ENCODE measurements at regions not wholly inside any gene's neighbourhood (a gene's known extent, or its start where the extent isn't known, plus 50 kb on each side); places are given as distances from the start of the nearest gene placed in this dataset.
"Not testable (repeated sequence)": the region's sequence is repeated elsewhere in the genome, so short reads cannot be mapped to it uniquely, and the experiment has no call there.

- no peak overlapping the region for H3K4me3 ChIP-seq
- no peaks in the 10 kb centered on the region for H3K9me3 ChIP-seq
- H3K27ac ChIP-seq = no peak overlapping the region
- no peaks in the 10 kb centered on the region for H3K36me3 ChIP-seq
- TF ChIP-seq POLR2A (IDR thresholded peaks at IDR 0.05) = no peak
- no peak for TF ChIP-seq EP300 (IDR thresholded peaks at IDR 0.05)
- no peak for TF ChIP-seq CTCF (IDR thresholded peaks at IDR 0.05)
- no peaks in the 10 kb centered on the region for H3K4me1 ChIP-seq (ENCODE audit: insufficient read depth)
- DNase-seq = no peak
- intact Hi-C loops (cut with DNase I) = no loop called here
- WGBS, 3 donors = 93 to 96% (median 95%) methylated on average over 1 of the region's 1 CpG
- H3K27me3 ChIP-seq = no peaks in the 10 kb centered on the region
Observed at GRCh38 chr4:57740625-57741190, 630.5 kb upstream of the IGFBP7 start.

GRCh38 chr4:57736781-57737180 lies 626.6 kb upstream of the IGFBP7 start:
- intact Hi-C loops (cut with DNase I) = no loop called here
- no peaks in the 10 kb centered on the region for H3K36me3 ChIP-seq
- H3K4me3 ChIP-seq = no peak overlapping the region
- H3K27me3 ChIP-seq = no peaks in the 10 kb centered on the region
- no peaks in the 10 kb centered on the region for H3K4me1 ChIP-seq (ENCODE audit: insufficient read depth)
- no peak for TF ChIP-seq POLR2A (IDR thresholded peaks at IDR 0.05)
- no peak for TF ChIP-seq CTCF (IDR thresholded peaks at IDR 0.05)
- no peak for TF ChIP-seq EP300 (IDR thresholded peaks at IDR 0.05)
- 61 to 68% (median 64%) methylated on average over 3 of the region's 3 CpGs for WGBS, 3 donors
- H3K9me3 ChIP-seq = no peaks in the 10 kb centered on the region
- no peak for DNase-seq
- H3K27ac ChIP-seq = no peak overlapping the region

DNA sequence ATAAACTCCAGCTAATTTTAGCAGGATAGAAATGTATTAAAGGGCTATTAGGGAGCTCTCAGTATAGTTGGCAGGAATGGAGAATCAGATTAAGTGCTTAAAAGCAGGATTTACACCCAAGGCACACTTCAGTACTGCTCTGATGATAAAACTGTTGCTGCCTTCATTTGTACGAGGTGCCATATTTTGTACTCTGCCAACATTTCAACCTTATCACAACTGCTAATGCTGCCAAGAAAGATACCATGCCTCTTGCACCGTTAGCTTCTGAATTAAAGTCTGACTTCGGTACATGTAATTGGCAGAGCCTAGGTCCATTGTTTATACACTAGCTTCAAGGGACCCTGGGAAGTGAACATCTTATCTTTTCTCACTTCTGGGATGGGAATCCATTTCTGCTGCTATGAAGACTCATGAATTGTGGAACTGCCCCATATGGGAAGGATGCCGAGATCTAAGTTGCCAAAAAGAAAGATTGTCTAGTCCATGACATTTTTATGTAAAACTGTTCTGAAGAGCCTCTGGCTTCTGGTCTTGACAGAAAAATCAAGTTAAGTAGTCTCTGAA lies 624.0 kb upstream of the IGFBP7 start:
- Histone ChIP-seq H3K27ac (no peak overlapping the region), H3K27me3 (no peaks in the 10 kb centered on the region), H3K9me3 (no peaks in the 10 kb centered on the region), H3K4me3 (no peak overlapping the region), H3K4me1 (ENCODE audit: insufficient read depth) (no peaks in the 10 kb centered on the region), H3K36me3 (no peaks in the 10 kb centered on the region)
- DNase-seq = no peak
- no peak for TF ChIP-seq POLR2A (IDR thresholded peaks at IDR 0.05)
- no peak for TF ChIP-seq CTCF (IDR thresholded peaks at IDR 0.05)
- no peak for TF ChIP-seq EP300 (IDR thresholded peaks at IDR 0.05)
- intact Hi-C loops (cut with DNase I) = no loop called here
- WGBS, 3 donors = 28 to 34% (median 32%) methylated on average over 4 of the region's 4 CpGs

DNA sequence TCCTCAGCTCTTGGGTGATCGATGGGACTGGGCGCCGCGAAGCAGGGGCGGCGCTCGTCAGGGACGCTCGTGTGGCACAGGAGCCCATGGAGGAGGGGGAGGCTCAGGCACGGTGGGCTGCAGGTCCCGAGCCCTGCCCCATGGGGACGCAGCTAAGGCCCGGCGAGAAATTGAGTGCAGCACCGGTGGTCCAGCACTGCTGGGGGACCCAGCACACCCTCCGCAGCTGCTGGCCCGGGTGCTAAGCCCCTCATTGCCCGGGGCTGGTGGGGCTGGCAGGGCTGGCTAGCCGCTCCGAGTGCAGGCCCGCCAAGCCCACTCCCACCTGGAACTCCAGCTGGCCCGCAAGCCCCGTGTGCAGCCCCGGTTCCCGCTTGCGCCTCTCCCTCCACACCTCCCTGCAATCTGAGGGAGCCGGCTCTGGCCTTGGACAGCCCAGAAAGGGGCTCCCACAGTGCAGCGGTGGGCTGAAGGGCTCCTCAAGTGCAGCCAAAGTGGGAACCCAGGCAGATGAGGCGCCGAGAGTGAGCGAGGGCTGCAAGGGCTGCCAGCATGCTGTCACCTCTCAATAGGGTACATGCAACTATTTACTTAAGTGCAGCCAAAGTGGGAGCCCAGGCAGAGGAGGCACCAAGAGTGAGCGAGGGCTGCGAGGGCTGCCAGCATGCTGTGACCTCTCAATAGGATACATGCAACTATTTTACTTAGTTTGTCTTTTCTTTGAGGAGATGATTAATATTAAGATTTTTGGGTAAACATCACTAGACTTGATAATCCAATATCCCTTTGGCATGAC lies 619.8 kb upstream of the IGFBP7 start:
- H3K4me3 ChIP-seq; H3K4me1 ChIP-seq (ENCODE audit: insufficient read depth); H3K36me3 ChIP-seq; DNase-seq; H3K27ac ChIP-seq; H3K9me3 ChIP-seq; intact Hi-C loops (cut with DNase I); H3K27me3 ChIP-seq: not testable (repeated sequence)
- 82 to 89% (median 84%) methylated on average over 26 to 33 of the region's 33 CpGs for WGBS, 3 donors

DNA sequence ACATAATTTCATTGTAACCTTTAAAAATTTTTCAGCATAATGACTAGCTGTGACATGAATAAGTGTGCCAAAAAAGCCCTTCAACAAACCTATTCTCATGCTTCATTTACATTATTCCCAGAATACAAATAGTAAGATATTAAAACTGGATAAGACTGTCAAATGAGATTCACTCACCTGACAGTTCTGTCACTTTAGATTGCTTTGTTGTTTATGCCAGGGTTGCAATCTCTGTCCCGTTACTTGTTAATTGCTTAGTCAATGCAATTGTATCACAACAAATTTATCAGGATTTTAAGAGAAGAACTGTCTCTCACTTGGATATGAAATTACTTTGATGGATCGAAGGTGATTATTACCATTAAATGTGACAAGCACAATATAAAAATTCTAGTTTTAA lies 616.0 kb upstream of the IGFBP7 start:
- H3K4me1 ChIP-seq (ENCODE audit: insufficient read depth) = no peaks in the 10 kb centered on the region
- H3K9me3 ChIP-seq = no peaks in the 10 kb centered on the region
- WGBS, 3 donors = 74 to 85% (median 76%) methylated on average over 2 of the region's 2 CpGs
- intact Hi-C loops (cut with DNase I) = no loop called here
- DNase-seq = no peak
- H3K36me3 ChIP-seq = no peaks in the 10 kb centered on the region
- H3K4me3 ChIP-seq = no peak overlapping the region
- TF ChIP-seq CTCF (IDR thresholded peaks at IDR 0.05) (no peak), EP300 (IDR thresholded peaks at IDR 0.05) (no peak), POLR2A (IDR thresholded peaks at IDR 0.05) (no peak)
- no peaks in the 10 kb centered on the region for H3K27me3 ChIP-seq
- H3K27ac ChIP-seq = no peak overlapping the region
